ENCODE measurements at regions not wholly inside any gene's neighbourhood (a gene's known extent, or its start where the extent isn't known, plus 50 kb on each side); places are given as distances from the start of the nearest gene placed in this dataset.

DNA sequence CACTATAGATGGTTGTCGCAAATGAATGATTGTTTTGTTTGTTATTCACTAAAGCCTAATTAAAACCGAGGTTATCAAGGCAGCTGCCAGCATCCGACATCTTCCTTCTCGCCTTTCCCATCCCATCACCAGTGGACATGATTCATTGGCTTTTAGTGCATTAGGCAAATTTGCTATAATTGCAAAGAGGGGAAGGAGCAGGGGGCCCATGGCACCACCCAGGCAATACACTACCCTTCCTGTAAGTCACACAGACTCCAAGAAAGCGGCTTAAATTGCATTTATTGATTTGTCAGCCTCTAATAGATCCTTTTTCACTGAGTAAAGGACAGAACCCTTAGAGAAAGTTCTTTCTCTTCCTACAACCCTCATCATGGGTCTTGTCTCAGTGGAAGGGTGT is 169.2 kb upstream of the NCAM1 start:
- TF ChIP-seq SUZ12 (IDR thresholded peaks at IDR 0.05) = no peak
- no peak for TF ChIP-seq BHLHE40 (IDR thresholded peaks at IDR 0.05; ENCODE audit: borderline replicate concordance)
- TF ChIP-seq L3MBTL2 (conservative IDR thresholded peaks at IDR 0.05) = no peak
- no peak for TF ChIP-seq ARNT (IDR thresholded peaks at IDR 0.05)
- no peak for TF ChIP-seq LEF1 (IDR thresholded peaks at IDR 0.05; ENCODE audit: borderline replicate concordance)
- TF ChIP-seq FOXK2 (IDR thresholded peaks at IDR 0.05) = no peak
- TF ChIP-seq FOXM1 (IDR thresholded peaks at IDR 0.05; ENCODE audit: borderline replicate concordance) = no peak
- no peak for TF ChIP-seq NFRKB (IDR thresholded peaks at IDR 0.05)
- TF ChIP-seq, protein P1, sequence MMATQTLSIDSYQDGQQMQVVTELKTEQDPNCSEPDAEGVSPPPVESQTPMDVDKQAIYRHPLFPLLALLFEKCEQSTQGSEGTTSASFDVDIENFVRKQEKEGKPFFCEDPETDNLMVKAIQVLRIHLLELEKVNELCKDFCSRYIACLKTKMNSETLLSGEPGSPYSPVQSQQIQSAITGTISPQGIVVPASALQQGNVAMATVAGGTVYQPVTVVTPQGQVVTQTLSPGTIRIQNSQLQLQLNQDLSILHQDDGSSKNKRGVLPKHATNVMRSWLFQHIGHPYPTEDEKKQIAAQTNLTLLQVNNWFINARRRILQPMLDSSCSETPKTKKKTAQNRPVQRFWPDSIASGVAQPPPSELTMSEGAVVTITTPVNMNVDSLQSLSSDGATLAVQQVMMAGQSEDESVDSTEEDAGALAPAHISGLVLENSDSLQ (IDR thresholded peaks at IDR 0.05) = no peak
- TF ChIP-seq ZNF384 (IDR thresholded peaks at IDR 0.05) = no peak
- TF ChIP-seq TARDBP (IDR thresholded peaks at IDR 0.05) = no peak
- TF ChIP-seq FOXA1 (IDR thresholded peaks at IDR 0.05) = no peak
